ENCODE measurements at regions not wholly inside any gene's neighbourhood (a gene's known extent, or its start where the extent isn't known, plus 50 kb on each side); places are given as distances from the start of the nearest gene placed in this dataset.

DNA sequence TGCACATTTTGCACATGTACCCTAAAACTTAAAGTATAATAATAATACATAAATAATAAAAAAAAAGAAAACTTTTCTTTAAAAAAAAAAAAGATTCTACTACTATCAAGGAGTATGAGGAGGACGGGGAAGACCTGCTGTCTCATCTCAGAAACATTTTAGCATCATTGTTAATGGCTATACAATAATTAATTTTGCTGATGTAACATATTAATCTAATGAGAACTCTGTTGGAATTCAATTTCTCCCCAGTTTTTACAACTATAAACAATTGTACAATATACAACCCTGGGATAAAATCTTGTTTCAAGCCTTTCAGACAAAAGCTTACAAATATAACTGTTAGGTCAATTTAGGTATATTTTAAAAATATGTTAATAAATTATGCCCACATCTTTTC, 139.0 kb upstream of the GRIN3A start:
- no peak overlapping the region for H3K23ac ChIP-seq (ENCODE audit: insufficient read length)
- ChIA-PET CTCF (ENCODE audit: partially characterized antibody) (no interaction called here), POLR2A (ENCODE audit: partially characterized antibody) (no interaction called here)
- H3K4me1 ChIP-seq (replicated peaks in 1 of 4; ENCODE audit: control insufficient read depth in 3 of 4, insufficient read depth in 4 of 4, low read length in 3 of 4), result peaks cover 0 to 5% (median 1%) of the 10 kb centered on the region in 4 experiments; a peak in 2 of 7 replicates
- H3K9ac ChIP-seq (replicated peaks in 1 of 4; ENCODE audit: extremely low read depth in 1 of 4, low read depth in 3 of 4, low read length in 3 of 4), result no peak overlapping the region
- no peak overlapping the region for H4K91ac ChIP-seq (replicated peaks; ENCODE audit: insufficient read length, low read length)
- H3K36me3 ChIP-seq (ENCODE audit: control insufficient read depth in 2 of 4, insufficient read depth in 4 of 4, low read length in 3 of 4), result no peaks in the 10 kb centered on the region
- H3K4ac ChIP-seq (replicated peaks; ENCODE audit: insufficient read length, low read depth, low read length), result no peak overlapping the region
- H4K5ac ChIP-seq (ENCODE audit: insufficient read length, low read depth, low read length), result no peak overlapping the region
- H4K8ac ChIP-seq (ENCODE audit: extremely low read depth, insufficient read depth, low read length), result no peak overlapping the region
- H2BK12ac ChIP-seq (ENCODE audit: low read depth, low read length), result no peak overlapping the region
- no peak overlapping the region for H2BK15ac ChIP-seq (ENCODE audit: low read length)
- WGBS, 2 experiments (ENCODE audit: extremely low coverage in 1 of 2, insufficient coverage in 1 of 2, insufficient read length in 1 of 2, insufficient replicate concordance in 2 of 2, low coverage in 1 of 2, low lambda C conversion rate in 2 of 2, missing lambda C conversion rate in 1 of 2), result 90% methylated on average over 1 of the region's 1 CpG; no CpG with 5 or more reads in 1 of the 2 experiments
- no peaks in the 10 kb centered on the region for H3K23me2 ChIP-seq (ENCODE audit: low read depth, low read length)
- no peak for FAIRE-seq
- H3K9me3 ChIP-seq (ENCODE audit: insufficient read depth in 2 of 2, low read depth in 1 of 2, low read length in 1 of 2), result no peaks in the 10 kb centered on the region
- no peak overlapping the region for H3K4me2 ChIP-seq (ENCODE audit: insufficient read depth in 1 of 2, low read depth in 2 of 2, low read length in 2 of 2)
- no peak overlapping the region for H3K27ac ChIP-seq (ENCODE audit: low read depth, low read length)
- no peaks in the 10 kb centered on the region for H3K79me2 ChIP-seq (ENCODE audit: control insufficient read depth in 1 of 2, insufficient read depth in 2 of 2, low read length in 2 of 2)
- no peak overlapping the region for H2BK120ac ChIP-seq (replicated peaks; ENCODE audit: low read depth, low read length)
- no peak overlapping the region for H2AK5ac ChIP-seq (ENCODE audit: low read depth, low read length)
- no peak for DNase-seq (ENCODE audit: low read depth in 1 of 2, low spot score in 2 of 2)
- H2BK20ac ChIP-seq (ENCODE audit: low read length), result no peak overlapping the region
- H3K27me3 ChIP-seq (replicated peaks in 1 of 4; ENCODE audit: control insufficient read depth in 3 of 4, extremely low read depth in 1 of 4, insufficient read depth in 3 of 4, low read length in 3 of 4), result no peaks in the 10 kb centered on the region
- H2BK5ac ChIP-seq (ENCODE audit: low read depth, low read length), result no peak overlapping the region
- no peak overlapping the region for H3K14ac ChIP-seq (ENCODE audit: insufficient read length)
- H3K4me3 ChIP-seq (ENCODE audit: extremely low read depth in 1 of 4, insufficient read depth in 2 of 4, low read depth in 3 of 4, low read length in 4 of 4), result no peak overlapping the region
- no peak overlapping the region for H2AFZ ChIP-seq (ENCODE audit: low read length)
- H3K56ac ChIP-seq (replicated peaks; ENCODE audit: insufficient read length, low read depth, low read length), result no peak overlapping the region
- no peaks in the 10 kb centered on the region for H4K20me1 ChIP-seq (replicated peaks in 1 of 2; ENCODE audit: control insufficient read depth in 1 of 2, insufficient read depth in 2 of 2, low read length in 2 of 2)
- H3K79me1 ChIP-seq (ENCODE audit: low read depth, low read length), result no peaks in the 10 kb centered on the region
- no peak overlapping the region for H3K18ac ChIP-seq (ENCODE audit: extremely low read depth, low read length)
- no peak for TF ChIP-seq SRF (IDR thresholded peaks at IDR 0.05; ENCODE audit: low read depth, low read length)
- no peak for TF ChIP-seq EGR1 (IDR thresholded peaks at IDR 0.05; ENCODE audit: borderline replicate concordance, low read depth, low read length)
- TF ChIP-seq CHD2 (IDR thresholded peaks at IDR 0.05; ENCODE audit: low read length), result no peak
- TF ChIP-seq HDAC2 (IDR thresholded peaks at IDR 0.05; ENCODE audit: borderline replicate concordance in 1 of 2, low read depth in 2 of 2, low read length in 2 of 2), result no peak
- TF ChIP-seq RXRA (IDR thresholded peaks at IDR 0.05; ENCODE audit: insufficient read depth, low read depth, low read length), result no peak
- no peak for TF ChIP-seq TCF12 (IDR thresholded peaks at IDR 0.05; ENCODE audit: low read depth, low read length)
- no peak for TF ChIP-seq JUND (IDR thresholded peaks at IDR 0.05; ENCODE audit: low read length)
- no peak for TF ChIP-seq HDAC6 (IDR thresholded peaks at IDR 0.05; ENCODE audit: low read depth, low read length)
- TF ChIP-seq NANOG (IDR thresholded peaks at IDR 0.05; ENCODE audit: insufficient read depth, low read depth, low read length, poor library complexity, severe bottlenecking), result no peak
- no peak for TF ChIP-seq RAD21 (IDR thresholded peaks at IDR 0.05 in 1 of 2, conservative IDR thresholded peaks at IDR 0.05 in 1 of 2; ENCODE audit: low read depth in 2 of 2, low read length in 2 of 2)
- no peak for TF ChIP-seq CBX5 (IDR thresholded peaks at IDR 0.05; ENCODE audit: low read depth, low read length)
- no peak for TF ChIP-seq SIX5 (IDR thresholded peaks at IDR 0.05; ENCODE audit: low read depth, low read length)
- TF ChIP-seq ATF2 (IDR thresholded peaks at IDR 0.05; ENCODE audit: low read length), result no peak

All from H1 (cell line).